Neural progenitor cell (in vitro differentiated cells): ENCODE measurements at regions not wholly inside any gene's neighbourhood (a gene's known extent, or its start where the extent isn't known, plus 50 kb on each side); places are given as distances from the start of the nearest gene placed in this dataset.

Experiments used
- DNase-seq: peaks from one replicate; pipeline ENCODE4 v3.0.0-alpha.2; 2016; ENCODE audit warnings: low spot score
- H2AFZ ChIP-seq: fragments of 200-600 bp; sonication (generic); replicated peaks from 2 replicates; pipeline ENCODE4 v1.6.1; 2016; ENCODE audit warnings: antibody characterized with exemption
- H3F3A ChIP-seq: fragments of 200-600 bp; sonication (generic); 2 replicates; pipeline ENCODE4 v1.6.1; 2016; ENCODE audit warnings: antibody characterized with exemption, low read depth
- H3K27ac ChIP-seq: fragments of 200-600 bp; sonication (generic); 2 replicates; pipeline ENCODE4 v1.5.1; 2016; ENCODE audit warnings: mild to moderate bottlenecking
- H3K27me3 ChIP-seq: fragments of 200-600 bp; sonication (generic); 2 replicates; pipeline ENCODE4 v1.6.1; 2016; ENCODE audit warnings: mild to moderate bottlenecking, moderate library complexity
- H3K36me3 ChIP-seq: fragments of 200-600 bp; sonication (generic); 2 replicates; pipeline ENCODE4 v1.5.1; 2016
- H3K4me1 ChIP-seq: fragments of 200-600 bp; sonication (generic); 2 replicates; pipeline ENCODE4 v1.6.1; 2016; ENCODE audit warnings: mixed run types
- H3K4me2 ChIP-seq: fragments of 200-600 bp; sonication (generic); 2 replicates; pipeline ENCODE4 v1.6.1; 2016
- H3K4me3 ChIP-seq: fragments of 200-600 bp; sonication (generic); 2 replicates; pipeline ENCODE4 v1.5.1; 2016
- H3K79me2 ChIP-seq: fragments of 200-600 bp; sonication (generic); 2 replicates; pipeline ENCODE4 v1.6.1; 2016; ENCODE audit warnings: low read depth
- H3K9ac ChIP-seq: fragments of 200-600 bp; sonication (generic); 2 replicates; pipeline ENCODE4 v1.6.1; 2016
- H3K9me3 ChIP-seq: fragments of 200-600 bp; sonication (generic); 2 replicates; pipeline ENCODE4 v1.5.1; 2016; ENCODE audit warnings: low read depth
- H4K20me1 ChIP-seq: fragments of 200-600 bp; sonication (generic); 2 replicates; pipeline ENCODE4 v1.6.1; 2016; ENCODE audit warnings: low read depth
- H3K27ac Mint-ChIP-seq: 3 replicates; pipeline ENCODE4 v1.8.0; 2021; ENCODE audit warnings: mixed read lengths
- H3K27me3 Mint-ChIP-seq: 2 replicates; pipeline ENCODE4 v1.8.0; 2022; ENCODE audit warnings: low read depth, mild to moderate bottlenecking, inconsistent platforms, moderate library complexity, mixed read lengths; ENCODE audit not compliant: insufficient read depth
- H3K36me3 Mint-ChIP-seq: 3 replicates; pipeline ENCODE4 v1.8.0; 2021; ENCODE audit warnings: mixed read lengths
- H3K4me1 Mint-ChIP-seq: 3 replicates; pipeline ENCODE4 v1.8.0; 2021; ENCODE audit warnings: mixed read lengths
- H3K4me3 Mint-ChIP-seq: 3 replicates; pipeline ENCODE4 v1.8.0; 2021; ENCODE audit warnings: mild to moderate bottlenecking, moderate library complexity, mixed read lengths
- H3K9me3 Mint-ChIP-seq: 3 replicates; pipeline ENCODE4 v1.8.0; 2020; ENCODE audit warnings: mixed read lengths
- EZH2 ChIP-seq: fragments of 200-600 bp; sonication (generic); IDR thresholded peaks from 2 replicates; pipeline ENCODE4 v1.6.1; 2017; ENCODE audit warnings: antibody characterized with exemption, mild to moderate bottlenecking, moderate library complexity
- EZH2phosphoT487 ChIP-seq: fragments of 200-600 bp; sonication (generic); IDR thresholded peaks from 2 replicates; pipeline ENCODE4 v1.6.1; 2017; ENCODE audit warnings: antibody characterized with exemption
- TF ChIP-seq, protein P1 (sequence below): fragments of 200-600 bp; sonication (generic); IDR thresholded peaks from 2 replicates; pipeline ENCODE4 v1.5.1; 2017; ENCODE audit warnings: antibody characterized with exemption, mild to moderate bottlenecking

DNA sequence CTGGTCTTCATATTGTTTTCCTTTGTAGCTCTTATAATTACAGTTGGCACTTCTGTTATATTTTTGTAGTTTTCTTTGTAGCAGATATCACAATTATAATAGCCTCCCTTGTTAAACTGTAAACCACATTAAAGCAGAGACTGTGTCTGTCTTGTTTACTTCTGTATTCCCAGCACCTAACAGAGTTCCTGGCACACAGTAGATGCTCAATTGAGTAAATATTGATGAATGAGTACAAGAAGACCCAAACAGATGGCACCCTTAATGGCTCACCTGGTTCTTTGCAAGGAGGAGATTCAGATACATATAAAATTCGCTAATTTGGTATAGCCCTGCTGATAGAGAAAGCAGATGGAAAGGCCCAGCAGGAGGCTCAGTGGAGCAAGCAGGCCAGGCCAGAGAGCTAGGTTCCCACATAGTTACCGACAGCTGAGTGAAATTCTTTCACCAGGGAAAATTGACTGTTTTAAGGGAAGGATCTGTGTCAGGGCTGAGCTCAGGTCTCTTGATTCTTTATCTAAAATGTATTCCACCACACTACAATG, 120.1 kb downstream of the NUP35 start:
- Histone ChIP-seq H3K27ac (no peak overlapping the region), H3K4me3 (no peak overlapping the region), H3K79me2 (no peaks in the 10 kb centered on the region), H3K4me1 (no peaks in the 10 kb centered on the region), H3K36me3 (no peaks in the 10 kb centered on the region), H3F3A (no peaks in the 10 kb centered on the region), H3K4me2 (no peak overlapping the region), H3K27me3 (no peaks in the 10 kb centered on the region), H2AFZ (no peak overlapping the region), H4K20me1 (no peaks in the 10 kb centered on the region), H3K9me3 (no peaks in the 10 kb centered on the region), H3K9ac (no peak overlapping the region)
- TF ChIP-seq, protein P1, sequence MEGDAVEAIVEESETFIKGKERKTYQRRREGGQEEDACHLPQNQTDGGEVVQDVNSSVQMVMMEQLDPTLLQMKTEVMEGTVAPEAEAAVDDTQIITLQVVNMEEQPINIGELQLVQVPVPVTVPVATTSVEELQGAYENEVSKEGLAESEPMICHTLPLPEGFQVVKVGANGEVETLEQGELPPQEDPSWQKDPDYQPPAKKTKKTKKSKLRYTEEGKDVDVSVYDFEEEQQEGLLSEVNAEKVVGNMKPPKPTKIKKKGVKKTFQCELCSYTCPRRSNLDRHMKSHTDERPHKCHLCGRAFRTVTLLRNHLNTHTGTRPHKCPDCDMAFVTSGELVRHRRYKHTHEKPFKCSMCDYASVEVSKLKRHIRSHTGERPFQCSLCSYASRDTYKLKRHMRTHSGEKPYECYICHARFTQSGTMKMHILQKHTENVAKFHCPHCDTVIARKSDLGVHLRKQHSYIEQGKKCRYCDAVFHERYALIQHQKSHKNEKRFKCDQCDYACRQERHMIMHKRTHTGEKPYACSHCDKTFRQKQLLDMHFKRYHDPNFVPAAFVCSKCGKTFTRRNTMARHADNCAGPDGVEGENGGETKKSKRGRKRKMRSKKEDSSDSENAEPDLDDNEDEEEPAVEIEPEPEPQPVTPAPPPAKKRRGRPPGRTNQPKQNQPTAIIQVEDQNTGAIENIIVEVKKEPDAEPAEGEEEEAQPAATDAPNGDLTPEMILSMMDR: peak; percentile 15
- TF ChIP-seq EZH2phosphoT487 (no peak), EZH2 (no peak)
- no peaks in the 10 kb centered on the region for H3K27me3 Mint-ChIP-seq
- no peaks in the 10 kb centered on the region for H3K9me3 Mint-ChIP-seq
- no peaks in the 10 kb centered on the region for H3K36me3 Mint-ChIP-seq
- peak; percentile 33 for DNase-seq
- H3K4me3 Mint-ChIP-seq: no peak overlapping the region
- no peak overlapping the region for H3K27ac Mint-ChIP-seq
- H3K4me1 Mint-ChIP-seq: peaks cover 4% of the 10 kb centered on the region

DNA sequence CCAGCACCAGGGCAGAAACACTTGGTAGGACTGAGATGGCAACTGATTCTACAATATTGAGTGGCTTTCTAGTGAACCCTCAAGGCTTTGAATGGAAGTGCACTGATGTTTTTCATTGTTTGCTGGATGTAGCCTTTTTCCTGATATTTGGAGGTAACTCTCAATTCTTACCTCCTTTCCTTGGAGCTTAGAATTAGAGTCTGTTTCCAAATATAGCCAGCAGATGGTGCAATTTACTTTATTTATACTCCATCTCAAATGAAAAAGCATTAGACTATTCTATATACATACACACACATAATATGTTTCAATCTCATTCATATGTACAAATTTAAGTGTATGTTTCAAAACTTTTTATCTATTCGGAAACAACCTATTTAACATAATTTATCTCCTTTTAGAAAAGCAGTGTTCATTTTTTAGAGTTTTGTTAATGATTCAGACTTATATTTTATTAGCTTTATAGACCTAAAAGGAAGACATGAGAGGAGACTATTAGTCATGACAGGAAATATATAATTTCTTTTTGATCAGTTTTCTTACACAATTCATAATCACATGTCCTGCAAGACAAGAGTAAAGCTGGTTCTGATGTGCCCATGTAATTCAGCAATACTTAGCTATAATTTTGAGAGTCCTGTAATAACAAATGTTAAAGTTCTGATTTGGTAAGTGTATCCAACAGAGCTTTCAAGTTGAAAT, 124.8 kb downstream of the NUP35 start:
- Histone ChIP-seq H3K27ac (no peak overlapping the region), H3F3A (no peaks in the 10 kb centered on the region), H3K4me1 (no peaks in the 10 kb centered on the region), H2AFZ (no peak overlapping the region), H3K9ac (no peak overlapping the region), H3K9me3 (no peaks in the 10 kb centered on the region), H4K20me1 (no peaks in the 10 kb centered on the region), H3K27me3 (no peaks in the 10 kb centered on the region), H3K79me2 (no peaks in the 10 kb centered on the region), H3K4me2 (no peak overlapping the region), H3K4me3 (no peak overlapping the region), H3K36me3 (no peaks in the 10 kb centered on the region)
- Mint-ChIP-seq H3K27me3 (no peaks in the 10 kb centered on the region), H3K27ac (no peak overlapping the region), H3K4me3 (no peak overlapping the region), H3K36me3 (no peaks in the 10 kb centered on the region), H3K9me3 (no peaks in the 10 kb centered on the region), H3K4me1 (peaks cover 4% of the 10 kb centered on the region)
- peak; percentile 27 for DNase-seq
- TF ChIP-seq EZH2 (no peak), EZH2phosphoT487 (no peak)
- TF ChIP-seq, protein P1: peak; percentile 72

DNA sequence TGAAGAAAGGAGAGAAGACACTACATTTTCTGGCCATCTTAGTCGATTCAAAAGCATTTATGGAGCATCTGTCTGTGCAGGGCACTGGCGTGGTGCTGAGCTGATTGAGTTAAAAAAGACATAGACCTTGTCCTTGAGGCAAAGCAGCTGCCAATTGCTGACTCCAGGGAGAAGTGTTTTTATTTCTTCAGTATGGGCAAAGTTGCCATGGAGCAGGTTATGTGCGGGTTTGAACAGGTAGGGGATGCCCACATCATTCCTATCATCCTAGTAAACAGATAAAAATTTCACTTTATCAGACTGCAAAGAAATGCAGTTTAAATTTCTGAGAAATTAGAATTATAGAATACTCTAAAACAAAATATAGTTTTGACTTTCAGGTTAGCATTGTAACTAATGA, 125.8 kb downstream of the NUP35 start:
- Mint-ChIP-seq H3K27me3 (no peaks in the 10 kb centered on the region), H3K4me1 (no peaks in the 10 kb centered on the region), H3K36me3 (no peaks in the 10 kb centered on the region), H3K9me3 (no peaks in the 10 kb centered on the region), H3K27ac (no peak overlapping the region), H3K4me3 (no peak overlapping the region)
- Histone ChIP-seq H3K4me3 (no peak overlapping the region), H2AFZ (no peak overlapping the region), H3K9me3 (no peaks in the 10 kb centered on the region), H3K36me3 (no peaks in the 10 kb centered on the region), H3K27me3 (no peaks in the 10 kb centered on the region), H3K27ac (no peak overlapping the region), H3K4me2 (no peak overlapping the region), H3K9ac (no peak overlapping the region), H3K4me1 (no peaks in the 10 kb centered on the region), H3K79me2 (no peaks in the 10 kb centered on the region), H3F3A (no peaks in the 10 kb centered on the region), H4K20me1 (no peaks in the 10 kb centered on the region)
- no peak for DNase-seq
- no peak for TF ChIP-seq EZH2
- TF ChIP-seq EZH2phosphoT487: no peak
- TF ChIP-seq, protein P1: no peak
